Neural cell (in vitro differentiated cells): ENCODE measurements at regions not wholly inside any gene's neighbourhood (a gene's known extent, or its start where the extent isn't known, plus 50 kb on each side); places are given as distances from the start of the nearest gene placed in this dataset.
"Not testable (repeated sequence)": the region's sequence is repeated elsewhere in the genome, so short reads cannot be mapped to it uniquely, and the experiment has no call there.

Experiments
- EP300 ChIP-seq: fragments of 450-650 bp; conservative IDR thresholded peaks from 2 replicates; pipeline ENCODE4 v1.6.1; 2014; ENCODE audit warnings: antibody characterized with exemption, mild to moderate bottlenecking, moderate library complexity; ENCODE audit not compliant: poor library complexity, severe bottlenecking
- EZH2 ChIP-seq: fragments of 200-600, 300-800 bp; shearing (Covaris generic), sonication (generic); IDR thresholded peaks from 2 replicates; pipeline ENCODE4 v1.6.1; 2014; ENCODE audit warnings: antibody characterized with exemption, low read length, borderline replicate concordance, mild to moderate bottlenecking; ENCODE audit not compliant: insufficient read depth, poor library complexity, severe bottlenecking
- MXI1 ChIP-seq: fragments of 450-650 bp; conservative IDR thresholded peaks from 2 replicates; pipeline ENCODE4 v1.6.1; 2014; ENCODE audit warnings: antibody characterized with exemption, mild to moderate bottlenecking; ENCODE audit not compliant: poor library complexity, severe bottlenecking
- POLR2AphosphoS5 ChIP-seq: IDR thresholded peaks from 2 replicates; pipeline ENCODE4 v1.6.1; 2012
- RAD21 ChIP-seq: fragments of 450-650 bp; conservative IDR thresholded peaks from 2 replicates; pipeline ENCODE4 v1.6.1; 2014; ENCODE audit warnings: antibody characterized with exemption, mild to moderate bottlenecking, moderate library complexity
- SMC3 ChIP-seq: fragments of 450-650 bp; conservative IDR thresholded peaks from 2 replicates; pipeline ENCODE4 v1.6.1; 2014; ENCODE audit warnings: antibody characterized with exemption, mild to moderate bottlenecking, moderate library complexity; ENCODE audit not compliant: poor library complexity
- TAF1 ChIP-seq: IDR thresholded peaks from 2 replicates; pipeline ENCODE4 v1.6.1; 2012; ENCODE audit warnings: low read depth
- TF ChIP-seq, protein P1 (sequence below): fragments of 450-650 bp; IDR thresholded peaks from 2 replicates; pipeline ENCODE4 v1.5.1; 2014; ENCODE audit warnings: antibody characterized with exemption, mild to moderate bottlenecking, moderate library complexity; ENCODE audit not compliant: poor library complexity, severe bottlenecking
- TF ChIP-seq, protein P2 (sequence below): IDR thresholded peaks from 2 replicates; pipeline ENCODE4 v1.6.1; 2012; ENCODE audit warnings: borderline replicate concordance

DNA sequence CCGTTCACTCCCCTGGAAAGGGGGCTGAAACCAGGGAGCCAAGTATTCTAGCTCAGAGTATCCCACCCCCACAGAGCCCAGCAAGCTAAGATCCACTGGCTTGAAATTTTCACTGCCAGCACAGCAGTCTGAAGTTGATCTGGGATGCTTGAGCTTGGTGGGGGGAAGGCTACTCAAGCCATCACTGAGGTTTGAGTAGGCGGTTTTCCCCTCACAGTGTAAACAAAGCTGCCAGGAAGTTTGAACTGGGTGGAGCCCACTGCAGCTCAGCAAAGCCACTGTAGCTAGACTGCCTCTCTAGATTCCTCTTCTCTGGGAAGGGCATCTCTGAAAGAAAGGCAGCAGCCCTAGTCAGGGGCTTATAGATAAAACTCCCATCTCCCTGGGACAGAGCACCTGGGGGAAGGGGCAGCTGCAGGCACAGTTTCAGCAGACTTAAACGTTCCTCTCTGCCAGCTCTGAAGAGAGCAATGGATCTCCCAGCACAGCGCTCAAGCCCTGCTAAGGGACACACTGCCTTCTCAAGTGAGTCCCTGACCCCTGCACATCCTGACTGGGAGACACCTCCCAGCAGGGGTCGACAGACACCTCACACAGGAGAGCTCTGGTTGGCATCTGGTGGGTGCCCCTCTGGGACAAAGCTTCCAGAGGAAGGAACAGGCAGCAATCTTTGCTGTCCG, 204.8 kb upstream of the ZNF658 start:
- TF ChIP-seq POLR2AphosphoS5, EZH2, MXI1, TAF1, EP300, RAD21, SMC3: not testable (repeated sequence)
- TF ChIP-seq, protein P1, sequence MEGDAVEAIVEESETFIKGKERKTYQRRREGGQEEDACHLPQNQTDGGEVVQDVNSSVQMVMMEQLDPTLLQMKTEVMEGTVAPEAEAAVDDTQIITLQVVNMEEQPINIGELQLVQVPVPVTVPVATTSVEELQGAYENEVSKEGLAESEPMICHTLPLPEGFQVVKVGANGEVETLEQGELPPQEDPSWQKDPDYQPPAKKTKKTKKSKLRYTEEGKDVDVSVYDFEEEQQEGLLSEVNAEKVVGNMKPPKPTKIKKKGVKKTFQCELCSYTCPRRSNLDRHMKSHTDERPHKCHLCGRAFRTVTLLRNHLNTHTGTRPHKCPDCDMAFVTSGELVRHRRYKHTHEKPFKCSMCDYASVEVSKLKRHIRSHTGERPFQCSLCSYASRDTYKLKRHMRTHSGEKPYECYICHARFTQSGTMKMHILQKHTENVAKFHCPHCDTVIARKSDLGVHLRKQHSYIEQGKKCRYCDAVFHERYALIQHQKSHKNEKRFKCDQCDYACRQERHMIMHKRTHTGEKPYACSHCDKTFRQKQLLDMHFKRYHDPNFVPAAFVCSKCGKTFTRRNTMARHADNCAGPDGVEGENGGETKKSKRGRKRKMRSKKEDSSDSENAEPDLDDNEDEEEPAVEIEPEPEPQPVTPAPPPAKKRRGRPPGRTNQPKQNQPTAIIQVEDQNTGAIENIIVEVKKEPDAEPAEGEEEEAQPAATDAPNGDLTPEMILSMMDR: not testable (repeated sequence)
- TF ChIP-seq, protein P2, sequence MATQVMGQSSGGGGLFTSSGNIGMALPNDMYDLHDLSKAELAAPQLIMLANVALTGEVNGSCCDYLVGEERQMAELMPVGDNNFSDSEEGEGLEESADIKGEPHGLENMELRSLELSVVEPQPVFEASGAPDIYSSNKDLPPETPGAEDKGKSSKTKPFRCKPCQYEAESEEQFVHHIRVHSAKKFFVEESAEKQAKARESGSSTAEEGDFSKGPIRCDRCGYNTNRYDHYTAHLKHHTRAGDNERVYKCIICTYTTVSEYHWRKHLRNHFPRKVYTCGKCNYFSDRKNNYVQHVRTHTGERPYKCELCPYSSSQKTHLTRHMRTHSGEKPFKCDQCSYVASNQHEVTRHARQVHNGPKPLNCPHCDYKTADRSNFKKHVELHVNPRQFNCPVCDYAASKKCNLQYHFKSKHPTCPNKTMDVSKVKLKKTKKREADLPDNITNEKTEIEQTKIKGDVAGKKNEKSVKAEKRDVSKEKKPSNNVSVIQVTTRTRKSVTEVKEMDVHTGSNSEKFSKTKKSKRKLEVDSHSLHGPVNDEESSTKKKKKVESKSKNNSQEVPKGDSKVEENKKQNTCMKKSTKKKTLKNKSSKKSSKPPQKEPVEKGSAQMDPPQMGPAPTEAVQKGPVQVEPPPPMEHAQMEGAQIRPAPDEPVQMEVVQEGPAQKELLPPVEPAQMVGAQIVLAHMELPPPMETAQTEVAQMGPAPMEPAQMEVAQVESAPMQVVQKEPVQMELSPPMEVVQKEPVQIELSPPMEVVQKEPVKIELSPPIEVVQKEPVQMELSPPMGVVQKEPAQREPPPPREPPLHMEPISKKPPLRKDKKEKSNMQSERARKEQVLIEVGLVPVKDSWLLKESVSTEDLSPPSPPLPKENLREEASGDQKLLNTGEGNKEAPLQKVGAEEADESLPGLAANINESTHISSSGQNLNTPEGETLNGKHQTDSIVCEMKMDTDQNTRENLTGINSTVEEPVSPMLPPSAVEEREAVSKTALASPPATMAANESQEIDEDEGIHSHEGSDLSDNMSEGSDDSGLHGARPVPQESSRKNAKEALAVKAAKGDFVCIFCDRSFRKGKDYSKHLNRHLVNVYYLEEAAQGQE: not testable (repeated sequence)
